Activated CD4-positive, alpha-beta T cell treated with anti-CD3 and anti-CD28 coated beads, Interleukin-10, Interleukin-2, amounts not matched to agents 100 ng/mL and 50 ng/mL, durations not matched to agents 16 hours and 8 hours (primary cell): ENCODE measurements at regions not wholly inside any gene's neighbourhood (a gene's known extent, or its start where the extent isn't known, plus 50 kb on each side); places are given as distances from the start of the nearest gene placed in this dataset.

Experiments
- DNase-seq: peaks from one replicate; pipeline ENCODE4 v3.0.0-alpha.2; 2020

GRCh38 chr3:31232055-31233025, 300.4 kb upstream of the STT3B start:
- no peak for DNase-seq

GRCh38 chr3:31234145-31234544, 298.6 kb upstream of the STT3B start:
- DNase-seq: no peak

GRCh38 chr3:31235062-31235700, 297.5 kb upstream of the STT3B start:
- DNase-seq: no peak

GRCh38 chr3:31237887-31238286, 294.8 kb upstream of the STT3B start:
- no peak for DNase-seq

- no peak for DNase-seq
Observed at GRCh38 chr3:31240013-31240412, 292.7 kb upstream of the STT3B start.

- DNase-seq: no peak
Observed at GRCh38 chr3:31240466-31240865, 292.3 kb upstream of the STT3B start.

GRCh38 chr3:31240874-31241273, 291.9 kb upstream of the STT3B start:
- DNase-seq: no peak

- no peak for DNase-seq
Observed at GRCh38 chr3:31241533-31241932, 291.2 kb upstream of the STT3B start.

GRCh38 chr3:31242026-31242960, 290.4 kb upstream of the STT3B start:
- DNase-seq: no peak

GRCh38 chr3:31244929-31245817, 287.6 kb upstream of the STT3B start:
- DNase-seq: no peak

- DNase-seq: no peak
Observed at GRCh38 chr3:31246293-31247062, 286.2 kb upstream of the STT3B start.

GRCh38 chr3:31247063-31247447, 285.7 kb upstream of the STT3B start:
- no peak for DNase-seq

- peak; percentile 71 for DNase-seq
Observed at GRCh38 chr3:31247850-31248562, 284.7 kb upstream of the STT3B start.

GRCh38 chr3:31248563-31248992, 284.1 kb upstream of the STT3B start:
- no peak for DNase-seq

- DNase-seq: peak; percentile 75
Observed at GRCh38 chr3:31249545-31249944, 283.2 kb upstream of the STT3B start.

GRCh38 chr3:31250116-31250777, 282.5 kb upstream of the STT3B start:
- DNase-seq: peak; percentile 59

GRCh38 chr3:31251083-31251482, 281.6 kb upstream of the STT3B start:
- DNase-seq: peak; percentile 81

- DNase-seq: peak; percentile 93
Observed at GRCh38 chr3:31252216-31253185, 280.2 kb upstream of the STT3B start.

- peak; percentile 76 for DNase-seq
Observed at GRCh38 chr3:31253782-31254181, 278.9 kb upstream of the STT3B start.
